Activated CD4-positive, alpha-beta memory T cell treated with anti-CD3 and anti-CD28 coated beads, Interleukin-2, amount 10 ng/mL, durations not matched to agents 7 days and 5 days (primary cell): ENCODE measurements at regions not wholly inside any gene's neighbourhood (a gene's known extent, or its start where the extent isn't known, plus 50 kb on each side); places are given as distances from the start of the nearest gene placed in this dataset.

Experiments
- CTCF ChIA-PET: fragments of 350-600 bp; sonication (Branson Sonifier 250); formaldehyde crosslinking; loops from one replicate; lab custom pipeline; 2021; ENCODE audit warnings: antibody characterized with exemption, inconsistent platforms; lab: Charles Lee
- POLR2A ChIA-PET: fragments of 350-600 bp; sonication (Branson Sonifier 250); formaldehyde crosslinking; loops from one replicate; lab custom pipeline; 2021; ENCODE audit warnings: antibody characterized with exemption; lab: Charles Lee
- DNase-seq: peaks from one replicate; pipeline ENCODE4 v3.0.0-alpha.2; 2020
- H3K27ac Mint-ChIP-seq: one replicate; pipeline ENCODE4 v1.8.0; 2021; ENCODE audit warnings: mild to moderate bottlenecking, mixed read lengths
- H3K27me3 Mint-ChIP-seq: one replicate; pipeline ENCODE4 v1.8.0; 2021; ENCODE audit warnings: mixed read lengths
- H3K36me3 Mint-ChIP-seq: one replicate; pipeline ENCODE4 v1.8.0; 2021; ENCODE audit warnings: low read depth, mixed read lengths
- H3K4me1 Mint-ChIP-seq: one replicate; pipeline ENCODE4 v1.8.0; 2021; ENCODE audit warnings: mixed read lengths
- H3K4me3 Mint-ChIP-seq: one replicate; pipeline ENCODE4 v1.8.0; 2021; ENCODE audit warnings: mild to moderate bottlenecking, mixed read lengths
- H3K9me3 Mint-ChIP-seq: one replicate; pipeline ENCODE4 v1.8.0; 2021; ENCODE audit warnings: mixed read lengths

DNA sequence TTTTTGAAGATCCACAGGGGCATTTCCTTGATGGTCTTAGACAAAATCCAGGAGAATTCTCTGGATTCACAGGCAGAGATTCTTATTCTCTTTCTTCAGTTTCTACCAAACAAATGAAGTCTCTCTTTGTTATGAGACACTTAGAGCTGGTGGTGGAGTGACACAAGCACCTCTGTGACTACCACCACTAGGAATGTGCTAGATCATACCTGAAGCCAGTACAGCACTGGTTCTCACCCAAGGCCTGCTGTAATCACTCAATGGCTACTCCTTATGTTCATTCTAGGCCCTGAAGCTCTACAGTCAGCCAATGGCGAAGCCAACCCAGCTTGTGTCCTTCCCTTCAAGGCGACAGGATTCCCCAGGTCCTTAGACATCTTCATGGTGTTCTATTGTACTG, 482.3 kb downstream of the TRAM1L1 start:
- no peak overlapping the region for H3K27ac Mint-ChIP-seq
- no peaks in the 10 kb centered on the region for H3K36me3 Mint-ChIP-seq
- no peak overlapping the region for H3K4me3 Mint-ChIP-seq
- ChIA-PET CTCF (no interaction called here), POLR2A (no interaction called here)
- H3K9me3 Mint-ChIP-seq: no peaks in the 10 kb centered on the region
- DNase-seq: no peak
- no peaks in the 10 kb centered on the region for H3K4me1 Mint-ChIP-seq
- H3K27me3 Mint-ChIP-seq: no peaks in the 10 kb centered on the region

DNA sequence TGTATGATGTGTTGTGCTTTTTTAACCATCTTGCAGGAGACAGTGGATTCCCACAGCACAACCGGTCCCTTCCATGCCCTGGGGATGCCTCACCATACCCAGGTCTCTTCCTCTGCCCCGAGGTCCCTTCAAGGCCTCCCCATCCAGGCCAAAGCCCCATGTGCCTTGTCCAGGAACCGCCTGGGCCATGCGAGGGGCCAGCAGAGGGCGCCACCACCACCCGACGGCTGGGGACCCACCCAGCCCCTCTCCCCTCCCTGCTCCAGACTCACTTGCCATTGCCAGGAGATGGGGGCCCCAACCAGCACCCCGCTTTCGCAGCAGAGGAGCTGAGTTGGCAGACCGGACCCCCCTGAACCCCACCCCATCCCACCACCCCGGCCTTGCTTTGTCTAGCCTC, 485.5 kb downstream of the TRAM1L1 start:
- CTCF ChIA-PET: interaction anchor here (0.7 kb wide), 1 partner anchor 275 kb away, joined by 4 read pairs; no protein-coding TSS in a partner anchor
- Mint-ChIP-seq H3K4me3 (no peak overlapping the region), H3K27me3 (no peaks in the 10 kb centered on the region)

DNA sequence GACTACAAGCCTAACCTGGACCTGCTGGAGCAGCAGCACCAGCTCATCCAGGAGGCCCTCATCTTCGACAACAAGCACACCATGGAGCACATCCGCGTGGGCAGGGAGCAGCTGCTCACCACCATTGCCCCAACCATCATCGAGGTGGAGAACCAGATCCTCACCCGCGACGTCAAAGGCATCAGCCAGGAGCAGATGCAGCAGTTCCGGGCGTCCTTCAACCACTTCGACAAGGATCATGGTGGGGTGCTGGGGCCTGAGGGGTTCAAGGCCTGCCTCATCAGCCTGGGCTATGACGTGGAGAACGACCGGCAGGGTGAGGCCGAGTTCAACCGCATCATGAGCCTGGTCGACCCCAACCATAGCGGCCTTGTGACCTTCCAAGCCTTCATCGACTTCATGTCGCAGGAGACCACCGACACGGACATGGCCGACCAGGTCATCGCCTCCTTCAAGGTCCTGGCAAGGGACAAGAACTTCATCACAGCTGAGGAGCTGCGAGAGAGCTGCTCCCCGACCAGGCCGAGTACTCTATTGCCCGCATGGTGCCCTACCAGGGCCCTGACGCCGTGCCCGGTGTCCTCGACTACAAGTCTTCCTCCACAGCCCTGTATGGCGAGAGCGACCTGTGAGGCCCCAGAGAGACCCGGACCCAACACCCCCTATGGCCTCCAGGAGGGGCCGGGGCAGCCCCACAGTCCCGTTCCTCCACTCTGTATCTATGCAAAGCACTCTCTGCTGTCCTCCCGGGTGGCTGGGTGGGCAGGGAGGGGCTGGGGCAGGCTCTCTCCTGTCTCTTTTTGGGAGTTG, 486.2 kb downstream of the TRAM1L1 start:
- no peaks in the 10 kb centered on the region for H3K4me1 Mint-ChIP-seq
- ChIA-PET CTCF (no interaction called here), POLR2A (no interaction called here)
- H3K36me3 Mint-ChIP-seq: no peaks in the 10 kb centered on the region
- no peaks in the 10 kb centered on the region for H3K27me3 Mint-ChIP-seq
- H3K9me3 Mint-ChIP-seq: no peaks in the 10 kb centered on the region
- no peak for DNase-seq
- H3K4me3 Mint-ChIP-seq: no peak overlapping the region
- no peak overlapping the region for H3K27ac Mint-ChIP-seq

More for the DNA sequence above, 485.5 kb downstream of the TRAM1L1 start:
- POLR2A ChIA-PET: no interaction called here
- DNase-seq: no peak
- no peaks in the 10 kb centered on the region for H3K36me3 Mint-ChIP-seq
- no peak overlapping the region for H3K27ac Mint-ChIP-seq
- H3K9me3 Mint-ChIP-seq: no peaks in the 10 kb centered on the region
- H3K4me1 Mint-ChIP-seq: no peaks in the 10 kb centered on the region

DNA sequence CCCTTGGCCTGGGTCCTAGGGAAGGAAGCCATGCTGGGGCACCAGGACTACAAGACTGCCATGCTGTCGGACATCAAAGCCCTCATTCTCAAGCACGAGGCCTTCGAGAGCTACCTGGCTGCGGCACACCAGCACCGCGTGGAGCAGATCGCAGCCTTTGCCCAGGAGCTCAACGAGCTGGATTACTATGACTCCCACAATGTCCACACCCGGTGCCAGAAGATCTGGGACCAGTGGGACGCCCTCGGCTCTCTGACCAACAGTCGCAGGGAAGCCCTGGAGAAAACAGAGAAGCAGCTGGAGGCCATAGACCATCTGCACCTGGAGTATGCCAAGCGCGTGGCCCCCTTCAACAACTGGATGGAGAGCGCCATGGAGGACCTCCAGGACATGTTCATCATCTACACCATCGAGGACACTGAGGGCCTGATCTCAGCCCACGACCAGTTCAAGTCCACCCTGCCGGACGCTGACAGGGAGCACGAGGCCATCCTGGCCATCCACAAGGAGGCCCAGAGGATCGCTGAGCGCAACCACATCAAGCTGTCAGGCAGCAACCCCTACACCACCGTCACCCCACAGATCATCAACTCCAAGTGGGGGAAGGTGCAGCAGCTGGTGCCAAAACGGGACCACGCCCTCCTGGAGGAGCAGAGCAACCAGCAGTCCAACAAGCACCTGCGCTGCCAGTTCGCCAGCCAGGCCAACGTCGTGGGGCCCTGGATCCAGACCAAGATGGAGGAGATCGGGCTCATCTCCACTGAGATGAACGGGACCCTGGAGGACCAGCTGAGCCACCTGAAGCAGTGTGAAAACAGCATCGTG, 487.0 kb downstream of the TRAM1L1 start:
- no peaks in the 10 kb centered on the region for H3K9me3 Mint-ChIP-seq
- no peaks in the 10 kb centered on the region for H3K27me3 Mint-ChIP-seq
- no peaks in the 10 kb centered on the region for H3K36me3 Mint-ChIP-seq
- no peaks in the 10 kb centered on the region for H3K4me1 Mint-ChIP-seq
- CTCF ChIA-PET: no interaction called here
- DNase-seq: no peak
- H3K4me3 Mint-ChIP-seq: no peak overlapping the region
- POLR2A ChIA-PET: no interaction called here
- no peak overlapping the region for H3K27ac Mint-ChIP-seq

DNA sequence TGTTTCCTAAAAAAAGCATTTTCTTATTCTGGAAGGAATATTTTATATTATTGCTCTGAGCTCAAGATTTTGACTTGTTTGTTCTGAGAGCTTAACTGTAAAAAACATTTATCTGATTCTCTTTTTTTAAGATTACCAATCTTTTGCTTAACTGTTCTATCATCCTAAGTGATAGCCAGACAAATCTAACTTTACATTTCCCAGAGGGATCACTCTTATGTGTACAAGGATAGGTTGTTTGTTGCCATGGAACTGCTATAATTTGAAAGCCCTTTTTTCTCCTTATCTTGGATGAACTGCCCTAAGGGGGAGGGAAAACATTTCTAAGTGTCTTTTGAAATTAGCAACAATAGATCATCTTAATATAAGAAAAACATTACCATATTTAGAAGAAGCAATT, 494.7 kb downstream of the TRAM1L1 start:
- H3K27me3 Mint-ChIP-seq: no peaks in the 10 kb centered on the region

DNA sequence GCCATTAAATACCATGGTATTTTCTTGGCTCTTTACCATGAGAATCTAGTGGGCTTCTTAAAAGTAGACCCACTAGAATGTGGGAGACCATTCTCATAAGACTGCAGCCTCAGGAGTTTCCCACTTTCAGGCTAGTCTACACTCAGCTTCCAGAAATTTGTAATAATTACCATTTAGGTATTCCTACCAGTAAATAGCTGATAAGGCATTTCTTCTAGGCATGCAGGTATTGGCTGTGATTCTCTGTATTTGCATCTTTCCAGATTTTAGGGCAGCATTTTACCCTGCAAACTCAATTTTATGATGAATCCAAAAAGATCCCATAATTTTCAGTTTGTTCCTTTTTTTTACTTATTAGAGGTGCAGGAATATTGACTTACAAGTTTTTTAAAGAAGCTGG, 496.6 kb downstream of the TRAM1L1 start:
- H3K36me3 Mint-ChIP-seq: no peaks in the 10 kb centered on the region
- H3K27me3 Mint-ChIP-seq: no peaks in the 10 kb centered on the region
- DNase-seq: no peak
- POLR2A ChIA-PET: no interaction called here
- H3K4me1 Mint-ChIP-seq: no peaks in the 10 kb centered on the region
- no peaks in the 10 kb centered on the region for H3K9me3 Mint-ChIP-seq
- H3K4me3 Mint-ChIP-seq: no peak overlapping the region
- CTCF ChIA-PET: no interaction called here
- H3K27ac Mint-ChIP-seq: no peak overlapping the region

More for the DNA sequence above, 494.7 kb downstream of the TRAM1L1 start:
- Mint-ChIP-seq H3K36me3 (no peaks in the 10 kb centered on the region), H3K4me1 (no peaks in the 10 kb centered on the region), H3K9me3 (no peaks in the 10 kb centered on the region), H3K27ac (no peak overlapping the region), H3K4me3 (no peak overlapping the region)
- no peak for DNase-seq
- ChIA-PET CTCF (no interaction called here), POLR2A (no interaction called here)

DNA sequence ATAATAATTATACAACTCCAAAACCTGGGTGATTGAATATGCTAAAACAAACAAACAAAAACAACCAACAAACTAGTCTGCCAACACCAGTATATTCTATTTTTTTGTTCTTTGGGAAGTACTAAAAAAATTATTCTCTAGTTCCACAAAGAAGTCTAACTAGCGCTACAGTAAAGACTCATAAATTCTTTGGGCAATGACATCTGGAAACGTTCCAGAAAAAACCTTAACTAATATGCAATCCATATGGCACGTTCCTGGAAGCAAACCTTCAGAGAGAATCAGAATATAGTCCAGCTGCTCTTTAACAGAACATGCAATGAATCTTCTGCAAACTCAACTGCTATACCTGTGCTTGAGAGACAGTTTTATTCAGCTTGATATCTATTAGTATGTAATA, 500.1 kb downstream of the TRAM1L1 start:
- ChIA-PET POLR2A (no interaction called here), CTCF (no interaction called here)
- Mint-ChIP-seq H3K27ac (no peak overlapping the region), H3K36me3 (no peaks in the 10 kb centered on the region), H3K27me3 (no peaks in the 10 kb centered on the region), H3K4me3 (no peak overlapping the region), H3K9me3 (no peaks in the 10 kb centered on the region), H3K4me1 (no peaks in the 10 kb centered on the region)
- DNase-seq: no peak

DNA sequence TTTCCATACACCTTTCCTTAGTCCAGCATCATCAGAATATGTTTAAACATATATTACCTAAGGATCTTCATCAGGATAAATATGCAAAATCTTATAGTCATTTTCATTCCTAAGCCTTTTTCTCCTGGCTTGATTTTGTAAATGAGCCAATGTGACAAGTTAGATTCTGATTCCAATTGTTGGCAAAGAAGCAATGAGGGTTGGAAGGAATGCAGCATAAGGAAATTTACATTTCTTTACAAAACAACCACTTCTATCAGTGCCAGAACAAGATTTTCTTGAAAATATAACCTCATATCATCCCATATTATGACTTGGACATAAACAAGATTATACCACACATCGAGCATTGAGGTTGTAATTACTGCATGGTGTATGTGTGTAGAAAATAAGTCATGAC, 508.1 kb downstream of the TRAM1L1 start:
- Mint-ChIP-seq H3K36me3 (no peaks in the 10 kb centered on the region), H3K4me3 (no peak overlapping the region)
- CTCF ChIA-PET: no interaction called here

DNA sequence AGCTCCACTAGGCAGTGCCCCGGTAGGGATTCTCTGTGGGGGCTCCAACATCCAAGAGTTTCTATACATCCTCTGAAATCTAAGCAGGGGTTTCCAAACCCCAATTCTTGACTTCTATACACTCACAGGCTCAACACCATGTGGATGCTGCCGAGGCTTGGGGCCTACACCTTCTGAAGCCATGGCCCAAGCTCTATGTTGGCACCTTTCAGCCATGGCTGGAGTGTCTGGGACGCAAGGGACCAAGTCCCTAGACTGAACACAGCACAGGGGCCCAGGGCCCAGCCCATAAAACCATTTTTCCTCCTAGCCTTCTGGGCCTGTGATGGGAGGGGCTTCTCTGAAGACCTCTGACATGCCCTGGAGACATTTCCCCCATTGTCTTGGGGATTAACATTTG, 511.8 kb downstream of the TRAM1L1 start:
- ChIA-PET CTCF (no interaction called here), POLR2A (no interaction called here)
- no peaks in the 10 kb centered on the region for H3K4me1 Mint-ChIP-seq
- DNase-seq: no peak
- no peak overlapping the region for H3K27ac Mint-ChIP-seq
- H3K36me3 Mint-ChIP-seq: no peaks in the 10 kb centered on the region
- H3K9me3 Mint-ChIP-seq: peaks cover 8% of the 10 kb centered on the region
- no peaks in the 10 kb centered on the region for H3K27me3 Mint-ChIP-seq
- no peak overlapping the region for H3K4me3 Mint-ChIP-seq

More for the DNA sequence above, 508.1 kb downstream of the TRAM1L1 start:
- no peaks in the 10 kb centered on the region for H3K27me3 Mint-ChIP-seq
- peaks cover 5% of the 10 kb centered on the region for H3K9me3 Mint-ChIP-seq
- H3K4me1 Mint-ChIP-seq: no peaks in the 10 kb centered on the region
- POLR2A ChIA-PET: no interaction called here
- H3K27ac Mint-ChIP-seq: no peak overlapping the region
- DNase-seq: no peak

DNA sequence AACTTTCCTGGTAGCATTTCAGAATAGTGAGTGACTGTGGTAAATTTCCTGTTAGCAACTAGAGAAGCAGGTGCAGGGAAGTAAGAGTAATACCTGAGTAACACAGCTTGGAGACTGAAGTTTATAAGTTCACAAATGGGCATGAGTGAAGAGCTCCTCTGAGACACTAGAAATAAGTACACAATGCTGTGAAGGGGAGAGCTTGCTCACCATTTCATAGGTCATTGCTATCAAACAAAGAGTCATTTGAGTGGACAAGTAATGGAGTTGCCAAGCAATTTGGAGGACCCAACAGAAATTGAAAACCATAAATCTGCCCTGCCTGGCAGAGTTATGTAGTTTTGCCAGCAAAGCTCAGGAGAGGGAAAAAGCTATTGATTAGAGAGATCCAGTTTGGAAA, 523.6 kb downstream of the TRAM1L1 start:
- H3K27me3 Mint-ChIP-seq: no peaks in the 10 kb centered on the region
- CTCF ChIA-PET: no interaction called here
- POLR2A ChIA-PET: no interaction called here
- H3K4me3 Mint-ChIP-seq: no peak overlapping the region
- no peaks in the 10 kb centered on the region for H3K4me1 Mint-ChIP-seq
- no peak for DNase-seq
- no peaks in the 10 kb centered on the region for H3K36me3 Mint-ChIP-seq
- H3K9me3 Mint-ChIP-seq: peaks cover 12% of the 10 kb centered on the region
- no peak overlapping the region for H3K27ac Mint-ChIP-seq

DNA sequence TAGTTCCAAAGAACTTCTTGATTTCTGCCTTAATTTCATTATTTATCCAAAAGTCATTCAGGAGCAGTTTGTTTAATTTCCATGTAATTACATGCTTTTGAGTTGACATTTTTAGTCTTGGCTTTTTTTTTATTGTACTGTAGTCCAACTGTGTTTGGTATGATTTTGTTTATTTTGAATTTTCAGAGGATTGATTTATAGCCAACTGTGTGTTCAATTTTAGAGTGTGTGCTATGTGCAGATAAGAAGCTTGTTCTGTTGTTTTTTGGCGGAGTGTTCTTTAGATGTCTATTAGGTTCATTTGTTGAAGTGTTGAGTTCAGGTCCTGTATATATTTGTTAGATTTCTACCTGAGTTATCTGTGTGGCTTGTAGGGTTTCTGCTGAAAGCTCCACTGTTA, 533.6 kb downstream of the TRAM1L1 start:
- CTCF ChIA-PET: no interaction called here
- Mint-ChIP-seq H3K36me3 (no peaks in the 10 kb centered on the region), H3K9me3 (peaks cover 2% of the 10 kb centered on the region), H3K27me3 (no peaks in the 10 kb centered on the region), H3K4me1 (no peaks in the 10 kb centered on the region), H3K4me3 (no peak overlapping the region), H3K27ac (no peak overlapping the region)
- POLR2A ChIA-PET: no interaction called here
- no peak for DNase-seq

DNA sequence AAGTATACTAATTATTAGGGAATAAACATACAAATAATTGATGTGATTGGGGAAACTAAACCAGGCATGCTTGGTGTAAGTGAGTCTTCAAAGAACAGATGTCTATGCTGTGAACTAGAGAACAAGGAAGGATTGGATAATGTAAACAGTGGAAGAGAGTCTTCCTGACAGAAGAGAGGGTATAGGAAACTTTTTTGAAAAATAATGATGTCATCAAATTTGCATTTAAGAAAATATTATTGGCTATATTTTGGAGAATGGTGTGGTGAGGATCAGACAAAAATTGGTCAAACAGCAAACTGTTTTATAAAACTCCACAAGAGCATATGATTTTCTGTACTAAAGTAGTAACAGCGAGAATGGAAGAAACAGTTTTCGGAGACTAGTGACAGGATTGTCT, 537.7 kb downstream of the TRAM1L1 start:
- CTCF ChIA-PET: no interaction called here
- no peak for DNase-seq
- peaks cover 5% of the 10 kb centered on the region for H3K9me3 Mint-ChIP-seq

DNA sequence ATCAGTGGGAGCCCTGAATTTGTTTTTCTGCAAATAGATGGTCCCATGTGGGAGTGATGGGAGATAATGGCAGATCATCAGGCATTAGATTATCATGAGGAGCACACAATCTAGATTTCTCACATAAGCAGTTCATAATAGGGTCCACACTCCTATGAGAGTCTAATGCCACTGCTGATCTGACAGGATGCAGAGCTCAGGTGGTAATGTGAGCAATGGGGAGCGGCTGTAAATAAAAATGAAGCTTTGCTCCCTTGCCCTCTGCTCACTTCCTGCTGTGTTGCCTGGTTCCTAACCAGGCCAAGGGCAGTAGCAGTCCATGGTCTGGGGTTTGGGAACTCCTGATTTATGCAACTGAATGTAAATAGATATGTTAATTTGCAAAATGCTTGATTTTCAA, 538.6 kb downstream of the TRAM1L1 start:
- Mint-ChIP-seq H3K4me3 (no peak overlapping the region), H3K36me3 (no peaks in the 10 kb centered on the region), H3K27ac (no peak overlapping the region), H3K9me3 (peaks cover 5% of the 10 kb centered on the region), H3K27me3 (no peaks in the 10 kb centered on the region), H3K4me1 (no peaks in the 10 kb centered on the region)
- POLR2A ChIA-PET: no interaction called here
- no peak for DNase-seq
- CTCF ChIA-PET: no interaction called here

More for the DNA sequence above, 537.7 kb downstream of the TRAM1L1 start:
- no peak overlapping the region for H3K27ac Mint-ChIP-seq
- H3K4me1 Mint-ChIP-seq: no peaks in the 10 kb centered on the region
- H3K36me3 Mint-ChIP-seq: no peaks in the 10 kb centered on the region
- POLR2A ChIA-PET: no interaction called here
- no peak overlapping the region for H3K4me3 Mint-ChIP-seq
- H3K27me3 Mint-ChIP-seq: no peaks in the 10 kb centered on the region
